Activated T-cell treated with anti-CD3 and anti-CD28 coated beads for 1 hour (primary cell): ENCODE measurements at regions not wholly inside any gene's neighbourhood (a gene's known extent, or its start where the extent isn't known, plus 50 kb on each side); places are given as distances from the start of the nearest gene placed in this dataset.

Experiments
- DNase-seq: peaks from one replicate; pipeline ENCODE4 v3.0.0-alpha.2; 2020; ENCODE audit warnings: low read depth

- no peak for DNase-seq
Observed at GRCh38 chr9:80839821-80840675, 849.3 kb downstream of the TLE1 start.

- no peak for DNase-seq
Observed at GRCh38 chr9:80836013-80836412, 853.3 kb downstream of the TLE1 start.

GRCh38 chr9:80831751-80832150, 857.6 kb downstream of the TLE1 start:
- DNase-seq = no peak

- no peak for DNase-seq
Observed at GRCh38 chr9:80811656-80812055, 877.7 kb downstream of the TLE1 start.

GRCh38 chr9:80811003-80811402, 878.3 kb downstream of the TLE1 start:
- DNase-seq = no peak

- no peak for DNase-seq
Observed at GRCh38 chr9:80806671-80807070, 882.7 kb downstream of the TLE1 start.

GRCh38 chr9:80804873-80805272, 884.5 kb downstream of the TLE1 start:
- no peak for DNase-seq

- DNase-seq = no peak
Observed at GRCh38 chr9:80797831-80798688, 891.3 kb downstream of the TLE1 start.

- no peak for DNase-seq
Observed at GRCh38 chr9:80797101-80797829, 892.1 kb downstream of the TLE1 start.

GRCh38 chr9:80796632-80797031, 892.7 kb downstream of the TLE1 start:
- no peak for DNase-seq

GRCh38 chr9:80794197-80794596, 895.1 kb downstream of the TLE1 start:
- DNase-seq = no peak

- no peak for DNase-seq
Observed at GRCh38 chr9:80793706-80794105, 895.6 kb downstream of the TLE1 start.

GRCh38 chr9:80792726-80793125, 896.6 kb downstream of the TLE1 start:
- no peak for DNase-seq

- no peak for DNase-seq
Observed at GRCh38 chr9:80791836-80792235, 897.5 kb downstream of the TLE1 start.

- no peak for DNase-seq
Observed at GRCh38 chr9:80790764-80791163, 898.6 kb downstream of the TLE1 start.

GRCh38 chr9:80789831-80790230, 899.5 kb downstream of the TLE1 start:
- DNase-seq = no peak

GRCh38 chr9:80787636-80788035, 901.7 kb downstream of the TLE1 start:
- no peak for DNase-seq

GRCh38 chr9:80784647-80785046, 904.7 kb downstream of the TLE1 start:
- no peak for DNase-seq

GRCh38 chr9:80775971-80776370, 913.4 kb downstream of the TLE1 start:
- DNase-seq = no peak

GRCh38 chr9:80775530-80775929, 913.8 kb downstream of the TLE1 start:
- no peak for DNase-seq

- no peak for DNase-seq
Observed at GRCh38 chr9:80771555-80772347, 917.6 kb downstream of the TLE1 start.

- DNase-seq = no peak
Observed at GRCh38 chr9:80763536-80763935, 925.8 kb downstream of the TLE1 start.
